HCT116 (cell line): ENCODE measurements at regions not wholly inside any gene's neighbourhood (a gene's known extent, or its start where the extent isn't known, plus 50 kb on each side); places are given as distances from the start of the nearest gene placed in this dataset.

ENCODE experiments used
- ATAC-seq: fragments of 200-7000 bp; cut with Tn5 transposase; 2 replicates; pipeline ENCODE4 v1.9.1; 2020; ENCODE audit warnings: mild to moderate bottlenecking, moderate library complexity
- BruUV-seq: library from RNA; stranded (reverse); fragments of 400-500 nt; replicated peaks from 2 replicates; lab custom pipeline; 2021; lab: Mats Ljungman, UMichigan
- CTCF ChIA-PET: fragments of 300-600 bp; sonication (Branson Sonifier 250); formaldehyde crosslinking; loops from one replicate; lab custom pipeline; 2021; ENCODE audit warnings: antibody characterized with exemption; lab: Charles Lee
- POLR2A ChIA-PET: fragments of 300-600, 350-600 bp; sonication (Branson Sonifier 250); formaldehyde crosslinking; loops from one replicate; lab custom pipeline; 2021; ENCODE audit warnings: antibody characterized with exemption; lab: Charles Lee
- RAD21 ChIA-PET, 2 experiments: fragments of 300-600 bp; sonication (Branson Sonifier 250); formaldehyde crosslinking; loops; one replicate each; lab custom pipeline; 2023; ENCODE audit warnings: low total read pairs in 2 of 2; ENCODE audit not compliant: uncharacterized antibody in 2 of 2, unreplicated experiment in 2 of 2, low non-redundant PET in 1 of 2; lab: Charles Lee
- DNase-seq: peaks from one replicate; pipeline ENCODE4 v3.0.0-alpha.2; 2010; ENCODE audit warnings: low read depth, low spot score
- H2AFZ ChIP-seq: fragments of 200-600 bp; shearing (Covaris generic), sonication (generic); 2 replicates; pipeline ENCODE4 v1.6.1; 2017; ENCODE audit warnings: low read depth, mixed run types, mixed read lengths, antibody characterized with exemption, low read length; ENCODE audit not compliant: poor library complexity, severe bottlenecking
- H3K27ac ChIP-seq: 2 replicates; pipeline ENCODE4 v1.5.1; 2012; ENCODE audit warnings: low read depth, low read length
- H3K27me3 ChIP-seq: fragments of 200-600 bp; sonication (generic); 2 replicates; pipeline ENCODE4 v1.6.1; 2016; ENCODE audit warnings: mixed run types, low read length, mixed read lengths; ENCODE audit not compliant: insufficient read depth
- H3K36me3 ChIP-seq, 2 experiments: fragments of 200-500 bp in 1 of 2; fragments of 200-600 bp in 1 of 2; sonication (Bioruptor generic) in 1 of 2; sonication (generic) in 1 of 2; 2 replicates each; pipeline versions ENCODE4 v1.5.1 to v1.6.1; 2014 to 2016; ENCODE audit warnings: low read length in 2 of 2, inconsistent platforms in 1 of 2, mixed read lengths in 1 of 2, mixed run types in 1 of 2; ENCODE audit not compliant: insufficient read depth in 2 of 2, control insufficient read depth in 1 of 2
- H3K4me1 ChIP-seq, 2 experiments: fragments of 200-600 bp in 1 of 2; sonication (generic) in 1 of 2; 2 replicates each; pipeline versions ENCODE4 v1.5.1 to v1.6.1; 2012 to 2017; ENCODE audit warnings: low read length in 2 of 2, inconsistent platforms in 1 of 2, mild to moderate bottlenecking in 1 of 2, mixed read lengths in 1 of 2, mixed run types in 1 of 2, moderate library complexity in 1 of 2; ENCODE audit not compliant: insufficient read depth in 2 of 2, control insufficient read depth in 1 of 2
- H3K4me2 ChIP-seq: fragments of 200-600 bp; sonication (generic); 2 replicates; pipeline ENCODE4 v1.6.1; 2017; ENCODE audit warnings: mixed run types, low read length, mixed read lengths
- H3K4me3 ChIP-seq, 2 experiments: fragments of 200-600 bp in 1 of 2; sonication (generic) in 1 of 2; replicated peaks in 1 of 2; 2 replicates each; pipeline ENCODE4 v1.5.1; 2011 to 2016; ENCODE audit warnings: low read length in 2 of 2, control low read depth in 1 of 2, low read depth in 1 of 2, mild to moderate bottlenecking in 1 of 2, mixed read lengths in 1 of 2, mixed run types in 1 of 2
- H3K79me2 ChIP-seq: fragments of 200-600 bp; sonication (generic); 2 replicates; pipeline ENCODE4 v1.6.1; 2017; ENCODE audit warnings: mild to moderate bottlenecking, mixed run types, low read length, moderate library complexity, mixed read lengths; ENCODE audit not compliant: insufficient read depth
- H3K9ac ChIP-seq: fragments of 200-600 bp; sonication (generic); 2 replicates; pipeline ENCODE4 v1.6.1; 2016; ENCODE audit warnings: low read length, mixed read lengths
- H3K9me2 ChIP-seq: fragments of 200-600 bp; sonication (generic), shearing (Covaris generic); 2 replicates; pipeline ENCODE4 v1.6.1; 2017; ENCODE audit warnings: mixed run types, mild to moderate bottlenecking, moderate library complexity; ENCODE audit not compliant: insufficient read depth
- H3K9me3 ChIP-seq, 2 experiments: fragments of 200-500 bp in 1 of 2; fragments of 200-600 bp in 1 of 2; sonication (Bioruptor generic) in 1 of 2; sonication (generic) in 1 of 2; 2 replicates each; pipeline ENCODE4 v1.6.1; 2014 to 2017; ENCODE audit warnings: low read length in 2 of 2, mixed read lengths in 2 of 2, inconsistent platforms in 1 of 2, low read depth in 1 of 2, mild to moderate bottlenecking in 1 of 2, mixed run types in 1 of 2, moderate library complexity in 1 of 2; ENCODE audit not compliant: control insufficient read depth in 1 of 2, insufficient read depth in 1 of 2
- H4K20me1 ChIP-seq: fragments of 200-600 bp; sonication (generic), shearing (Covaris generic); 2 replicates; pipeline ENCODE4 v1.6.1; 2017; ENCODE audit warnings: mixed run types, mild to moderate bottlenecking, moderate library complexity; ENCODE audit not compliant: insufficient read depth
- ATF3 ChIP-seq: IDR thresholded peaks from 2 replicates; pipeline ENCODE4 v1.6.1; 2012
- CBX3 ChIP-seq: IDR thresholded peaks from 2 replicates; pipeline ENCODE4 v1.6.1; 2012; ENCODE audit warnings: low read depth
- CEBPB ChIP-seq: IDR thresholded peaks from 2 replicates; pipeline ENCODE4 v1.6.1; 2012; ENCODE audit warnings: low read depth
- EGR1 ChIP-seq: IDR thresholded peaks from 2 replicates; pipeline ENCODE4 v1.6.1; 2012; ENCODE audit warnings: low read depth
- FOSL1 ChIP-seq: IDR thresholded peaks from 2 replicates; pipeline ENCODE4 v1.6.1; 2012; ENCODE audit warnings: low read depth
- POLR2AphosphoS5 ChIP-seq: IDR thresholded peaks from 2 replicates; pipeline ENCODE4 v1.6.1; 2011; ENCODE audit warnings: mild to moderate bottlenecking, low read depth, low read length, moderate library complexity
- RAD21 ChIP-seq: IDR thresholded peaks from 2 replicates; pipeline ENCODE4 v1.6.1; 2012; ENCODE audit warnings: low read depth, mild to moderate bottlenecking
- SP1 ChIP-seq: IDR thresholded peaks from 2 replicates; pipeline ENCODE4 v1.6.1; 2012; ENCODE audit warnings: low read depth
- SRF ChIP-seq: IDR thresholded peaks from 2 replicates; pipeline ENCODE4 v1.6.1; 2012; ENCODE audit warnings: low read depth
- intact Hi-C: fragments of 100-400 bp; cut with micrococcal nuclease; formaldehyde crosslinking; loops from 2 replicates; pipeline ENCODE4 v1.10.0; 2022
- TF ChIP-seq, protein P1 (sequence below), 3 experiments: fragments of 200-600 bp in 1 of 3; sonication (generic) in 1 of 3; IDR thresholded peaks in 2 of 3; conservative IDR thresholded peaks in 1 of 3; 2 replicates each; pipeline ENCODE4 v1.5.1; 2012 to 2017; ENCODE audit warnings: low read depth in 2 of 3, low read length in 2 of 3, antibody characterized with exemption in 1 of 3, borderline replicate concordance in 1 of 3, control low read depth in 1 of 3, mild to moderate bottlenecking in 1 of 3, mixed read lengths in 1 of 3, mixed run types in 1 of 3, moderate library complexity in 1 of 3; ENCODE audit not compliant: insufficient read depth in 1 of 3
- TF ChIP-seq, protein P2 (sequence below): IDR thresholded peaks from 2 replicates; pipeline ENCODE4 v1.6.1; 2011; ENCODE audit warnings: mild to moderate bottlenecking, low read length, moderate library complexity; ENCODE audit not compliant: insufficient replicate concordance; ENCODE audit errors: extremely low read depth

GRCh38 chr6:166772518-166772917 is 145.5 kb upstream of the RPS6KA2 start:
- H3K27ac ChIP-seq, result no peak overlapping the region
- CTCF ChIA-PET, result interaction anchor here (0.6 to 1.0 kb wide), 3 partner anchors 217 to 489 kb away, joined by 3 to 5 read pairs (median 3); no protein-coding TSS in a partner anchor
- ATAC-seq, result peak; percentile 80
- H4K20me1 ChIP-seq, result no peaks in the 10 kb centered on the region
- no peak overlapping the region for H3K9ac ChIP-seq
- TF ChIP-seq SRF (no peak), EGR1 (no peak), POLR2AphosphoS5 (no peak), RAD21 (peak; percentile 53), SP1 (no peak)
- TF ChIP-seq, protein P1, sequence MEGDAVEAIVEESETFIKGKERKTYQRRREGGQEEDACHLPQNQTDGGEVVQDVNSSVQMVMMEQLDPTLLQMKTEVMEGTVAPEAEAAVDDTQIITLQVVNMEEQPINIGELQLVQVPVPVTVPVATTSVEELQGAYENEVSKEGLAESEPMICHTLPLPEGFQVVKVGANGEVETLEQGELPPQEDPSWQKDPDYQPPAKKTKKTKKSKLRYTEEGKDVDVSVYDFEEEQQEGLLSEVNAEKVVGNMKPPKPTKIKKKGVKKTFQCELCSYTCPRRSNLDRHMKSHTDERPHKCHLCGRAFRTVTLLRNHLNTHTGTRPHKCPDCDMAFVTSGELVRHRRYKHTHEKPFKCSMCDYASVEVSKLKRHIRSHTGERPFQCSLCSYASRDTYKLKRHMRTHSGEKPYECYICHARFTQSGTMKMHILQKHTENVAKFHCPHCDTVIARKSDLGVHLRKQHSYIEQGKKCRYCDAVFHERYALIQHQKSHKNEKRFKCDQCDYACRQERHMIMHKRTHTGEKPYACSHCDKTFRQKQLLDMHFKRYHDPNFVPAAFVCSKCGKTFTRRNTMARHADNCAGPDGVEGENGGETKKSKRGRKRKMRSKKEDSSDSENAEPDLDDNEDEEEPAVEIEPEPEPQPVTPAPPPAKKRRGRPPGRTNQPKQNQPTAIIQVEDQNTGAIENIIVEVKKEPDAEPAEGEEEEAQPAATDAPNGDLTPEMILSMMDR (IDR thresholded peaks at IDR 0.05 in 2 of 3, conservative IDR thresholded peaks at IDR 0.05 in 1 of 3; ENCODE audit: borderline replicate concordance in 1 of 3, insufficient read depth in 1 of 3, low read depth in 2 of 3, low read length in 2 of 3), result peak; percentile 38 to 77 (median 75); a peak in 5 of 6 replicates
- TF ChIP-seq, all 23 proteins: peak for 2
- Histone ChIP-seq H3K27me3 (no peaks in the 10 kb centered on the region), H3K4me1 (peaks cover 0 to 15% of the 10 kb centered on the region in 2 experiments; a peak in 1 of 4 replicates), H3K36me3 (no peaks in the 10 kb centered on the region), H3K4me2 (peak overlapping the region; percentile 33; the same call in 1 of the 2 replicates), H3K4me3 (no peak overlapping the region), H3K9me3 (no peaks in the 10 kb centered on the region), H3K79me2 (no peaks in the 10 kb centered on the region), H2AFZ (no peak overlapping the region), H3K9me2 (no peaks in the 10 kb centered on the region)
- intact Hi-C loops, result loop anchor here (5.0 to 10.0 kb wide), 3 partner anchors 255 to 512 kb away; no protein-coding TSS in a partner anchor
- no TSS peak for BruUV-seq
- RAD21 ChIA-PET, result interaction anchor here in 1 of 2 experiments (4.3 kb wide), 1 partner anchor 369 kb away, joined by 13 read pairs; no protein-coding TSS in a partner anchor
- DNase-seq, result no peak
- POLR2A ChIA-PET, result no interaction called here

DNA sequence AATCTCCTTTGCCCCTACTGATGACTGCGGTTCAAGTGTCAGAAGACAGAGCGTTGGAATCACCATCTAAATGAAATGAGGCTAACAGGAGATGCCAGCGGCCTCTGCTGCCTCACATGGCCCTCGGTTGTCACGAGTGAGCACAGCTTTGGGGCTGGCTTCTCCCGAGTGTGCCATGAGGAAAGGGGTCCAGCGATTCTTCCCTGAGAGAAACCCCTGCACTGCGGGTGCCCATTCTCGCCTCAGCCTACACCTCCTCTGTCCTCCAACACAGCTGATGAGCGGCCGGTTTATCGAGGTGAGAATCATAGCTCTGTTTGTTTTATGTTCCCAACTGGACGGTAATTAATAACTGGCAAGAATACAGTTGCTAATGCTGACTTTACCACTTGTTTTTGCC is 144.7 kb upstream of the RPS6KA2 start:
- CTCF ChIA-PET, result no interaction called here
- no peaks in the 10 kb centered on the region for H3K27me3 ChIP-seq
- intact Hi-C loops, result loop anchor here (5.0 to 10.0 kb wide), 3 partner anchors 254 to 513 kb away; no protein-coding TSS in a partner anchor

More for the DNA sequence above, 144.7 kb upstream of the RPS6KA2 start:
- H3K4me2 ChIP-seq, result no peak overlapping the region
- H3K79me2 ChIP-seq, result no peaks in the 10 kb centered on the region
- H3K36me3 ChIP-seq, result no peaks in the 10 kb centered on the region
- no peak overlapping the region for H2AFZ ChIP-seq
- TF ChIP-seq CEBPB (no peak), RAD21 (no peak), EGR1 (no peak), CBX3 (no peak), FOSL1 (no peak), SP1 (no peak), ATF3 (no peak)
- TF ChIP-seq, protein P1 (IDR thresholded peaks at IDR 0.05 in 2 of 3, conservative IDR thresholded peaks at IDR 0.05 in 1 of 3; ENCODE audit: borderline replicate concordance in 1 of 3, insufficient read depth in 1 of 3, low read depth in 2 of 3, low read length in 2 of 3), result no peak
- TF ChIP-seq, protein P2, sequence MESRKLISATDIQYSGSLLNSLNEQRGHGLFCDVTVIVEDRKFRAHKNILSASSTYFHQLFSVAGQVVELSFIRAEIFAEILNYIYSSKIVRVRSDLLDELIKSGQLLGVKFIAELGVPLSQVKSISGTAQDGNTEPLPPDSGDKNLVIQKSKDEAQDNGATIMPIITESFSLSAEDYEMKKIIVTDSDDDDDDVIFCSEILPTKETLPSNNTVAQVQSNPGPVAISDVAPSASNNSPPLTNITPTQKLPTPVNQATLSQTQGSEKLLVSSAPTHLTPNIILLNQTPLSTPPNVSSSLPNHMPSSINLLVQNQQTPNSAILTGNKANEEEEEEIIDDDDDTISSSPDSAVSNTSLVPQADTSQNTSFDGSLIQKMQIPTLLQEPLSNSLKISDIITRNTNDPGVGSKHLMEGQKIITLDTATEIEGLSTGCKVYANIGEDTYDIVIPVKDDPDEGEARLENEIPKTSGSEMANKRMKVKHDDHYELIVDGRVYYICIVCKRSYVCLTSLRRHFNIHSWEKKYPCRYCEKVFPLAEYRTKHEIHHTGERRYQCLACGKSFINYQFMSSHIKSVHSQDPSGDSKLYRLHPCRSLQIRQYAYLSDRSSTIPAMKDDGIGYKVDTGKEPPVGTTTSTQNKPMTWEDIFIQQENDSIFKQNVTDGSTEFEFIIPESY, result no peak
- ATAC-seq (no peak), DNase-seq (no peak)
- H3K27ac ChIP-seq, result no peak overlapping the region
- H3K9me2 ChIP-seq, result no peaks in the 10 kb centered on the region
- H3K4me3 ChIP-seq, result no peak overlapping the region
- no peaks in the 10 kb centered on the region for H4K20me1 ChIP-seq
- H3K9ac ChIP-seq, result no peak overlapping the region
- peaks cover 0 to 15% of the 10 kb centered on the region in 2 experiments; a peak in 1 of 4 replicates for H3K4me1 ChIP-seq
- no peaks in the 10 kb centered on the region for H3K9me3 ChIP-seq
- RAD21 ChIA-PET, result interaction anchor here in 1 of 2 experiments (4.3 kb wide), 1 partner anchor 370 kb away, joined by 13 read pairs; no protein-coding TSS in a partner anchor
- POLR2A ChIA-PET, result no interaction called here
- no TSS peak for BruUV-seq
